GM23338 (cell line): ENCODE measurements at regions not wholly inside any gene's neighbourhood (a gene's known extent, or its start where the extent isn't known, plus 50 kb on each side); places are given as distances from the start of the nearest gene placed in this dataset.

Experiments
- ATAC-seq: fragments of 200-7000 bp; cut with Tn5 transposase; 3 replicates; pipeline ENCODE4 v1.9.1; 2020
- DNase-seq: peaks from one replicate; pipeline ENCODE4 v3.0.0-alpha.2; 2015; ENCODE audit warnings: low spot score
- H2AFZ ChIP-seq: fragments of 200-600 bp; sonication (generic); 2 replicates; pipeline ENCODE4 v1.8.0; 2016; ENCODE audit warnings: antibody characterized with exemption, mild to moderate bottlenecking, moderate library complexity
- H3F3A ChIP-seq: fragments of 200-600 bp; sonication (generic); replicated peaks from 2 replicates; pipeline ENCODE4 v1.8.0; 2017; ENCODE audit warnings: antibody characterized with exemption, mixed run types, low read depth
- H3K27ac ChIP-seq: fragments of 200-600 bp; sonication (generic); 2 replicates; pipeline ENCODE4 v1.6.1; 2016; ENCODE audit warnings: low read depth
- H3K27me3 ChIP-seq: fragments of 200-600 bp; sonication (generic); 2 replicates; pipeline ENCODE4 v1.8.0; 2016; ENCODE audit warnings: mild to moderate bottlenecking, mixed run types, moderate library complexity; ENCODE audit not compliant: insufficient read depth
- H3K36me3 ChIP-seq: fragments of 200-600 bp; sonication (generic); 2 replicates; pipeline ENCODE4 v1.8.0; 2016; ENCODE audit warnings: mild to moderate bottlenecking; ENCODE audit not compliant: insufficient read depth
- H3K4me1 ChIP-seq: fragments of 200-600 bp; sonication (generic); 2 replicates; pipeline ENCODE4 v1.8.0; 2016; ENCODE audit warnings: mild to moderate bottlenecking, moderate library complexity; ENCODE audit not compliant: insufficient read depth
- H3K4me2 ChIP-seq: fragments of 200-600 bp; sonication (generic); 2 replicates; pipeline ENCODE4 v1.7.1; 2017; ENCODE audit warnings: mixed run types
- H3K4me3 ChIP-seq: fragments of 200-600 bp; sonication (generic); 2 replicates; pipeline ENCODE4 v1.6.1; 2016; ENCODE audit warnings: mixed run types
- H3K79me2 ChIP-seq: fragments of 200-600 bp; sonication (generic); replicated peaks from 2 replicates; pipeline ENCODE4 v1.8.0; 2017; ENCODE audit warnings: mild to moderate bottlenecking; ENCODE audit not compliant: insufficient read depth
- H3K9me2 ChIP-seq: fragments of 200-600 bp; sonication (generic); 2 replicates; pipeline ENCODE4 v1.8.0; 2017; ENCODE audit not compliant: insufficient read depth
- H4K20me1 ChIP-seq: fragments of 200-600 bp; sonication (generic); replicated peaks from 2 replicates; pipeline ENCODE4 v1.8.0; 2017; ENCODE audit warnings: mild to moderate bottlenecking; ENCODE audit not compliant: insufficient read depth
- H3K27ac Mint-ChIP-seq: 2 replicates; pipeline ENCODE4 v1.8.0; 2020; ENCODE audit warnings: inconsistent platforms, mild to moderate bottlenecking, moderate library complexity, mixed read lengths
- H3K27me3 Mint-ChIP-seq: 3 replicates; pipeline ENCODE4 v1.8.0; 2022; ENCODE audit warnings: low read depth, mild to moderate bottlenecking, moderate library complexity, mixed read lengths, inconsistent platforms; ENCODE audit not compliant: insufficient read depth, poor library complexity
- H3K36me3 Mint-ChIP-seq: 3 replicates; pipeline ENCODE4 v1.8.0; 2021; ENCODE audit warnings: low read depth, mild to moderate bottlenecking, inconsistent platforms, moderate library complexity, mixed read lengths
- H3K4me1 Mint-ChIP-seq: 3 replicates; pipeline ENCODE4 v1.8.0; 2020; ENCODE audit warnings: mild to moderate bottlenecking, inconsistent platforms, mixed read lengths
- H3K4me3 Mint-ChIP-seq: 3 replicates; pipeline ENCODE4 v1.8.0; 2021; ENCODE audit warnings: moderate library complexity, mild to moderate bottlenecking, inconsistent platforms, mixed read lengths
- H3K9me3 Mint-ChIP-seq: 3 replicates; pipeline ENCODE4 v1.8.0; 2020; ENCODE audit warnings: moderate library complexity, mild to moderate bottlenecking, inconsistent platforms, mixed read lengths
- CREB1 ChIP-seq: fragments of 250-450 bp; sonication (Bioruptor Pico); IDR thresholded peaks from 2 replicates; pipeline ENCODE4 v1.5.0; 2020; ENCODE audit warnings: low read depth, mild to moderate bottlenecking, moderate library complexity
- CTCF ChIP-seq, 2 experiments: fragments of 200-600 bp in 1 of 2; sonication (generic) in 1 of 2; conservative IDR thresholded peaks; 2 replicates each; pipeline versions ENCODE4 v1.5.1 to v1.6.1; 2016 to 2017; ENCODE audit warnings: antibody characterized with exemption in 2 of 2, low read depth in 2 of 2, mild to moderate bottlenecking in 2 of 2, moderate library complexity in 1 of 2
- ETS1 ChIP-seq: IDR thresholded peaks from 2 replicates; pipeline ENCODE4 v1.6.1; 2016; ENCODE audit warnings: antibody characterized with exemption
- EZH2 ChIP-seq: fragments of 200-600 bp; sonication (generic); IDR thresholded peaks from one replicate; pipeline ENCODE4 v1.8.0; 2017; ENCODE audit warnings: antibody characterized with exemption, mild to moderate bottlenecking, low read depth; ENCODE audit not compliant: unreplicated experiment
- EZH2phosphoT487 ChIP-seq: fragments of 200-600 bp; sonication (generic); IDR thresholded peaks from one replicate; pipeline ENCODE4 v1.8.1; 2018; ENCODE audit warnings: antibody characterized with exemption; ENCODE audit not compliant: unreplicated experiment
- JUNB ChIP-seq: IDR thresholded peaks from one replicate; pipeline ENCODE4 v1.6.1; 2016; ENCODE audit warnings: antibody characterized with exemption; ENCODE audit not compliant: unreplicated experiment
- NANOG ChIP-seq: IDR thresholded peaks from 2 replicates; pipeline ENCODE4 v1.6.1; 2016; ENCODE audit warnings: antibody characterized with exemption, borderline replicate concordance
- POLR2AphosphoS5 ChIP-seq: IDR thresholded peaks from 2 replicates; pipeline ENCODE4 v1.6.1; 2016; ENCODE audit warnings: antibody characterized with exemption, low read depth
- REST ChIP-seq: IDR thresholded peaks from one replicate; pipeline ENCODE4 v1.6.1; 2018; ENCODE audit warnings: antibody characterized with exemption; ENCODE audit not compliant: unreplicated experiment
- STAT1 ChIP-seq: IDR thresholded peaks from one replicate; pipeline ENCODE4 v1.6.1; 2016; ENCODE audit warnings: antibody characterized with exemption; ENCODE audit not compliant: unreplicated experiment
- ZNF114 ChIP-seq: fragments of 250-450 bp; sonication (Bioruptor Pico); IDR thresholded peaks from 2 replicates; pipeline ENCODE4 v1.5.0; 2020; ENCODE audit warnings: mild to moderate bottlenecking, moderate library complexity
- ZNF331 ChIP-seq: fragments of 250-450 bp; sonication (Bioruptor Pico); IDR thresholded peaks from 2 replicates; pipeline ENCODE4 v1.5.0; 2020; ENCODE audit warnings: low read depth, mild to moderate bottlenecking, moderate library complexity
- ZNF462 ChIP-seq: fragments of 250-450 bp; sonication (Bioruptor Pico); IDR thresholded peaks from 2 replicates; pipeline ENCODE4 v1.5.0; 2020; ENCODE audit warnings: mild to moderate bottlenecking, moderate library complexity

GRCh38 chr17:73819440-73820395, 175.5 kb upstream of the SDK2 start:
- no peak overlapping the region for H3K27ac ChIP-seq
- peaks cover 11% of the 10 kb centered on the region for H3K4me1 ChIP-seq
- no peaks in the 10 kb centered on the region; the same call in 1 of the 2 replicates for H3K9me2 ChIP-seq
- H3K36me3 ChIP-seq: peaks cover 3% of the 10 kb centered on the region; the same call in 1 of the 2 replicates
- H3K4me3 ChIP-seq: no peak overlapping the region
- peaks cover 39% of the 10 kb centered on the region for H3K9me3 Mint-ChIP-seq
- no peaks in the 10 kb centered on the region for H3K79me2 ChIP-seq
- no peak overlapping the region for H3K4me2 ChIP-seq
- DNase-seq (no peak), ATAC-seq (no peak)
- TF ChIP-seq JUNB (no peak), CTCF (conservative IDR thresholded peaks at IDR 0.05; ENCODE audit: low read depth in 2 of 2) (no peak), EZH2phosphoT487 (no peak), NANOG (no peak), ZNF331 (CRISPR knock-in tag) (no peak), STAT1 (no peak), ZNF114 (CRISPR knock-in tag) (no peak), ZNF462 (CRISPR knock-in tag) (no peak), CREB1 (CRISPR knock-in tag) (no peak), REST (no peak), EZH2 (no peak), POLR2AphosphoS5 (no peak), ETS1 (no peak)
- H3F3A ChIP-seq: no peaks in the 10 kb centered on the region
- H3K27ac Mint-ChIP-seq: no peak overlapping the region
- no peak overlapping the region for H3K4me3 Mint-ChIP-seq
- peaks cover 18% of the 10 kb centered on the region for H3K27me3 ChIP-seq
- H3K4me1 Mint-ChIP-seq: peaks cover 47% of the 10 kb centered on the region
- H4K20me1 ChIP-seq: no peaks in the 10 kb centered on the region
- H3K36me3 Mint-ChIP-seq: peaks cover 30% of the 10 kb centered on the region
- peaks cover 36% of the 10 kb centered on the region for H3K27me3 Mint-ChIP-seq
- no peak overlapping the region for H2AFZ ChIP-seq
